Fibroblast of pulmonary artery (primary cell): ENCODE measurements at regions not wholly inside any gene's neighbourhood (a gene's known extent, or its start where the extent isn't known, plus 50 kb on each side); places are given as distances from the start of the nearest gene placed in this dataset.

Experiments used
- DNase-seq: peaks from one replicate; pipeline ENCODE4 v3.0.0-alpha.2; 2010; ENCODE audit warnings: low read depth
- H3K4me3 ChIP-seq: replicated peaks from 2 replicates; pipeline ENCODE4 v1.5.1; 2011; ENCODE audit warnings: low read depth, mild to moderate bottlenecking, control low read depth, low read length, moderate library complexity
- TF ChIP-seq, protein P1 (sequence below): IDR thresholded peaks from 2 replicates; pipeline ENCODE4 v1.5.1; 2011; ENCODE audit warnings: mild to moderate bottlenecking, control low read depth, low read length, inconsistent platforms; ENCODE audit errors: missing control alignments

DNA sequence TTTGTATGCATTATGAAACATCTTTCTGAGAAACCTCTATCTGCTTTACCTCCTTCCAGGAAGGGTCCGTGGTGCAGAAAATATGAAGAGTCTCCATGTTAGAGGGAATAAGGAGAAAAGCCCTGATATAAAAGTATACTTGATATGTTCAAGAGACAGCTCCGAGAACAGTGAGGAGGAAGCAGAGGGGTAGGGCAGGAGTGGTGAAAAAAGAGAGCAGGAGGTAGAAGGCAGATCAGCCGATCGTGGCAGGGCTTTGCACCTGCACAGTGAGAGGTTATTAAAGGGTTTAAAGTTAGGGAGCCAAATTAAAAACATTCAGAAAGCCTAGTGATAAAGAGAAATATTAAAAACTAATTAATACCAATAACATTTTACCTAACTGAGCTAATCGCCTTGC, 419.7 kb downstream of the FAT4 start:
- DNase-seq = no peak
- TF ChIP-seq, protein P1, sequence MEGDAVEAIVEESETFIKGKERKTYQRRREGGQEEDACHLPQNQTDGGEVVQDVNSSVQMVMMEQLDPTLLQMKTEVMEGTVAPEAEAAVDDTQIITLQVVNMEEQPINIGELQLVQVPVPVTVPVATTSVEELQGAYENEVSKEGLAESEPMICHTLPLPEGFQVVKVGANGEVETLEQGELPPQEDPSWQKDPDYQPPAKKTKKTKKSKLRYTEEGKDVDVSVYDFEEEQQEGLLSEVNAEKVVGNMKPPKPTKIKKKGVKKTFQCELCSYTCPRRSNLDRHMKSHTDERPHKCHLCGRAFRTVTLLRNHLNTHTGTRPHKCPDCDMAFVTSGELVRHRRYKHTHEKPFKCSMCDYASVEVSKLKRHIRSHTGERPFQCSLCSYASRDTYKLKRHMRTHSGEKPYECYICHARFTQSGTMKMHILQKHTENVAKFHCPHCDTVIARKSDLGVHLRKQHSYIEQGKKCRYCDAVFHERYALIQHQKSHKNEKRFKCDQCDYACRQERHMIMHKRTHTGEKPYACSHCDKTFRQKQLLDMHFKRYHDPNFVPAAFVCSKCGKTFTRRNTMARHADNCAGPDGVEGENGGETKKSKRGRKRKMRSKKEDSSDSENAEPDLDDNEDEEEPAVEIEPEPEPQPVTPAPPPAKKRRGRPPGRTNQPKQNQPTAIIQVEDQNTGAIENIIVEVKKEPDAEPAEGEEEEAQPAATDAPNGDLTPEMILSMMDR = no peak
- H3K4me3 ChIP-seq = no peak overlapping the region

DNA sequence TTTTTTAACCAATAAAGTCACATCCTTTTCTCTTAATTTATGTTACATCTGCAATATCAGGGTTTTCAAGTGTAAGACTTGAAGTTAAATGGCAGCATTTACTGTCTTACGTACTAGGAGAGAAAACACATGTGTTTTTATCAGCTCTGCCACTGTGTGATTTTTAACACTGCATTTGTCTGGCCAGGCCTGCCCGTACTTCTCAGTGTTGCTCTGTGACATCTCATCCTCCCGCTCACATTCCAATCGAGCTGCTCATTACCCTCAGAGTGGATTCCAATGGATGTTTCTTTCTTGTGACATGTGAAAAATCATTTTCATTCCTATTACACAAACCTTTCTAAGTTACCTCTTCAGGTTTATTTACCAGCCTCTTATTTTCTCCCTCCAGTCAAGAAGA, 420.3 kb downstream of the FAT4 start:
- H3K4me3 ChIP-seq = no peak overlapping the region
- TF ChIP-seq, protein P1 = no peak
- peak; percentile 97 for DNase-seq

DNA sequence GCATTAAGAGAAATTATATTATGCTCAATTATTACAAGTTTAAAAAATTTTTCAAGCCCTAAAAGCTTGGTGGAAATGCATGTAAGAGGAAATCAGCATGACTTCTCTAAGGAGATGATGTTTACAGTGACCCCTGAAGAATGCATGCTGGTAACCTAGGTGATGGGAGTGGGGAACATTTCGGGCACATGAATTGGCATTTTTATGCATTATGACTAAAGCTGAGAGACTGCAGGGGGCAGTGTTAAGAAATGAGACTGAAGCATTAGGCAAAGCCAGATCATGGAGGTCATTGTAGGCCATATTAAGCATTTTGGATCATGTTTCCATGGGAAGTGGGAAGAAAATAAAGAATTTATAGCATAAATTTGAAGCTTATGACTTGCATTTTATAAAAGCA, 421.3 kb downstream of the FAT4 start:
- TF ChIP-seq, protein P1 = peak; percentile 29
- DNase-seq = peak; percentile 69
- no peak overlapping the region for H3K4me3 ChIP-seq

DNA sequence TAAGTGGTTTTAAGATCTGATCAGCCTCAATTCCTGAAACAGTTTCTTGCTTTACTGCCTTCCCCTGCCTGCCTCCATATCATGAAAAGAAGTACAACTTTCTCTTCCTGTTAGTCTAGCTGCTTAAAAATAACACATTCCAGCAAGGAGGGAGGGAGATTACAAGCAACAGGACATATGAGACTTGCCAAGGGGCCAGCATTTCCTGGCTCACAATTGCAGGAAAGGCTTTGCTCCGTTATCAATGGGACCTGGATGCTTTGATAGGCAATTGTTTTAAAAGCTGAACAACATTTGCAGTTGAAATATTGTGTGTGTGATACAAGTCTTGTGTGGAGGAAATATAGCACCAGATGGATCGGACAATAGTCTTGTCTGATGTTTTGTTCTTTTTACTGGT, 425.0 kb downstream of the FAT4 start:
- peak; percentile 90 for DNase-seq
- peak overlapping the region; percentile 26 for H3K4me3 ChIP-seq
- TF ChIP-seq, protein P1 = no peak

GRCh38 chr4:125741825-125742452, 427.2 kb downstream of the FAT4 start:
- H3K4me3 ChIP-seq = no peak overlapping the region
- peak; percentile 76 for DNase-seq
- TF ChIP-seq, protein P1 = peak; percentile 70

DNA sequence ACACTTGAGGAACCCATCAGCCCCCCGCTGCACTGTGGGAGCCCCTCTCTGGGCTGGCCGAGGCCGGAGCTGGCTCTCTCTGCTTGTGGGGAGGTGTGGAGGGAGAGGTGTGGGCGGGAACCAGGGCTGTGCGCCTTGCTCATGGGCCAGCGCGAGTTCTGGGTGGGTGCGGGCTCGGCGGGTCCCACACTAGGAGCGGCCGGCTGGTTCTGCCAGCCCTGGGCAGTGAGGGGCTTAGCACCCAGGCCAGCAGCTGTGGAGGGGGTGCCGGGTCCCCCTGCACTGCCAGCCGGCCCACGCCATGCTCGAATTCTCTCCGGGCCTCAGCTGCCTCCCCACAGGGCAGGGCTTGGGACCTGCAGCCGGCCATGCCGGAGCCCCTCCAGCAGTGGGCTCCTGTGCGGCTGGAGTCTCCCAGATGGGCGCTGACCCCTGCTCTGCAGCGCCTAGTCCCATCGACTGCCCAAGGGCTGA, 430.2 kb downstream of the FAT4 start:
- DNase-seq = no peak
- no peak overlapping the region for H3K4me3 ChIP-seq
- TF ChIP-seq, protein P1 = no peak

DNA sequence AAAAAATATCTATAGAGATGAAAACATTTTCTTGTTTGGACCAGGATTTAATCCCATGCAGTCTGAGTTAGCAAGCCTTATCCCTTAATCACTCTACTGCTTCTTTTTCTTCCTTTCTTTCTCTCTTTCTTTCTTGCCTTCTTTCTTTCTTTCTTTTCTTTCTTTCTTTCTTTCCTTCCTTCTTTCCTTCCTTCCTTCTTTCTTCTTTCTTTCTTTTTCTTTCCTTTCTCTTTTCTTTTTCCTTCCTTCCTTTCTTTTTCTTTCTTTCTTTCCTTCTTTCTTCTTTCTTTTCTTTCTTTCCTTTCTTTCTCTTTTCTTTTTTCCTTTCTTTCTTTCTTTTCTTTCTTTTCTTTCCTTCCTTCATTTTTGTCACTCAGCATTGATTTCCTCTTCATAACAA, 434.6 kb downstream of the FAT4 start:
- TF ChIP-seq, protein P1 = no peak
- H3K4me3 ChIP-seq = no peak overlapping the region
- DNase-seq = no peak
